Naive B cell (primary cell): ENCODE measurements at regions not wholly inside any gene's neighbourhood (a gene's known extent, or its start where the extent isn't known, plus 50 kb on each side); places are given as distances from the start of the nearest gene placed in this dataset.
"Not testable (repeated sequence)": the region's sequence is repeated elsewhere in the genome, so short reads cannot be mapped to it uniquely, and the experiment has no call there.

Source experiments
- ATAC-seq, 2 donors: fragments of 150-1000 bp; cut with Tn5 transposase; 2 replicates each; pipeline ENCODE4 v1.10.0; 2021; ENCODE audit warnings: low read depth in 2 of 2, mild to moderate bottlenecking in 2 of 2, moderate library complexity in 2 of 2
- DNase-seq: peaks from one replicate; pipeline ENCODE4 v3.0.0; 2022
- H3K27ac Mint-ChIP-seq, 6 donors: one replicate each; pipeline ENCODE4 v1.8.0; 2020 to 2022; ENCODE audit warnings: mild to moderate bottlenecking in 6 of 6, mixed read lengths in 6 of 6, moderate library complexity in 5 of 6, inconsistent platforms in 2 of 6
- H3K27me3 Mint-ChIP-seq, 3 donors: one replicate each; pipeline ENCODE4 v1.8.0; 2021 to 2022; ENCODE audit warnings: mixed read lengths in 3 of 3, mild to moderate bottlenecking in 1 of 3
- H3K36me3 Mint-ChIP-seq, 2 donors: one replicate each; pipeline ENCODE4 v1.8.0; 2020 to 2022; ENCODE audit warnings: mixed read lengths in 2 of 2, inconsistent platforms in 1 of 2, mild to moderate bottlenecking in 1 of 2
- H3K4me1 Mint-ChIP-seq, 3 donors: one replicate each; pipeline ENCODE4 v1.8.0; 2020 to 2022; ENCODE audit warnings: mixed read lengths in 3 of 3, inconsistent platforms in 1 of 3, mild to moderate bottlenecking in 1 of 3, moderate library complexity in 1 of 3
- H3K4me3 Mint-ChIP-seq, 8 donors: one replicate each; pipeline ENCODE4 v1.8.0; 2020 to 2022; ENCODE audit warnings: mild to moderate bottlenecking in 8 of 8, mixed read lengths in 8 of 8, moderate library complexity in 8 of 8, inconsistent platforms in 2 of 8
- H3K9me3 Mint-ChIP-seq, 7 donors: one replicate each; pipeline ENCODE4 v1.8.0; 2020 to 2022; ENCODE audit warnings: mixed read lengths in 7 of 7, mild to moderate bottlenecking in 5 of 7, inconsistent platforms in 2 of 7, moderate library complexity in 1 of 7

- DNase-seq = no peak
- Mint-ChIP-seq H3K27ac (no peak overlapping the region), H3K4me3 (no peak overlapping the region)
Observed at GRCh38 chr14:103186909-103187586, 63.8 kb downstream of the TNFAIP2 start.

DNA sequence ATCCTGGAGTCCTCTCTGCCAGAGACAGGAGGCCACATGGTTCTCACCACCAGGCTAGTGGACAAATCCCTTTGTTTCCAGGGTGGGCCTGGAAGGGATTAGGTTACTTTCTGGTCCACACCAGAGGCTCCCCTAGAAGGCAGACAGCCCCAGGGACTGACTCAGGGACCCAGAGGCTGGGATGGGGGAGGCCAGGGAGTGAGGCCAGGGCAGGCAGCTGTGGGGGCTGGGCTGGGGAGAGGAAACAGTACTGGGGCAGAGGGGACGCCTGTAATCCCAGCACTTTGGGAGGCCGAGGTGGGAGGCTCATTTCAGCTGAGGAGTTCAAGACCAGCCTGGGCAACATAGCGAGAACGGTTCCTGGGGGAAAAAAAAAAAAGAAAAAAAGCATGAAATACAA is 64.7 kb downstream of the TNFAIP2 start:
- H3K4me1 Mint-ChIP-seq = peaks cover 4 to 11% (median 9%) of the 10 kb centered on the region in 3 donors
- ATAC-seq (no peak), DNase-seq (no peak)
- H3K36me3 Mint-ChIP-seq = peaks cover 0 to 13% of the 10 kb centered on the region in 2 donors
- H3K4me3 Mint-ChIP-seq = peak overlapping the region in 1 of 8 donors; percentile 41
- H3K27ac Mint-ChIP-seq = no peak overlapping the region
- H3K27me3 Mint-ChIP-seq = peaks cover 59 to 61% (median 59%) of the 10 kb centered on the region in 3 donors
- peaks cover 0 to 5% (median 3%) of the 10 kb centered on the region in 7 donors for H3K9me3 Mint-ChIP-seq

More at GRCh38 chr14:103186909-103187586, 63.8 kb downstream of the TNFAIP2 start:
- peaks cover 0 to 13% of the 10 kb centered on the region in 2 donors for H3K36me3 Mint-ChIP-seq
- H3K9me3 Mint-ChIP-seq = peaks cover 0 to 5% (median 0%) of the 10 kb centered on the region in 7 donors
- ATAC-seq = no peak
- H3K4me1 Mint-ChIP-seq = peaks cover 4 to 11% (median 9%) of the 10 kb centered on the region in 3 donors
- H3K27me3 Mint-ChIP-seq = peaks cover 55 to 65% (median 58%) of the 10 kb centered on the region in 3 donors

- H3K4me3 Mint-ChIP-seq = peak overlapping the region in 5 of 8 donors; percentile 12 to 47 (median 35)
- peaks cover 4 to 11% (median 9%) of the 10 kb centered on the region in 3 donors for H3K4me1 Mint-ChIP-seq
- ATAC-seq (peak in 1 of 2 donors; percentile 35), DNase-seq (no peak)
- peaks cover 55 to 62% (median 57%) of the 10 kb centered on the region in 3 donors for H3K27me3 Mint-ChIP-seq
- no peak overlapping the region for H3K27ac Mint-ChIP-seq
- peaks cover 0 to 13% of the 10 kb centered on the region in 2 donors for H3K36me3 Mint-ChIP-seq
- peaks cover 0 to 11% (median 5%) of the 10 kb centered on the region in 7 donors for H3K9me3 Mint-ChIP-seq
Observed at GRCh38 chr14:103188810-103189480, 65.7 kb downstream of the TNFAIP2 start.

GRCh38 chr14:103189481-103190470 is 66.5 kb downstream of the TNFAIP2 start:
- Mint-ChIP-seq H3K4me1 (peaks cover 4 to 11% (median 9%) of the 10 kb centered on the region in 3 donors), H3K27ac (peak overlapping the region in 1 of 6 donors; percentile 66), H3K36me3 (peaks cover 0 to 13% of the 10 kb centered on the region in 2 donors)

GRCh38 chr14:103190741-103191140 is 67.5 kb downstream of the TNFAIP2 start:
- Mint-ChIP-seq H3K9me3 (peaks cover 0 to 11% (median 5%) of the 10 kb centered on the region in 7 donors), H3K4me1 (peaks cover 4 to 11% (median 9%) of the 10 kb centered on the region in 3 donors), H3K27ac (no peak overlapping the region), H3K4me3 (peak overlapping the region in 1 of 8 donors; percentile 16), H3K36me3 (peaks cover 0 to 13% of the 10 kb centered on the region in 2 donors), H3K27me3 (peaks cover 55 to 62% (median 57%) of the 10 kb centered on the region in 3 donors)
- ATAC-seq (no peak), DNase-seq (no peak)

More at GRCh38 chr14:103189481-103190470, 66.5 kb downstream of the TNFAIP2 start:
- peaks cover 56 to 62% (median 58%) of the 10 kb centered on the region in 3 donors for H3K27me3 Mint-ChIP-seq
- H3K9me3 Mint-ChIP-seq = peaks cover 0 to 11% (median 5%) of the 10 kb centered on the region in 7 donors
- no peak for DNase-seq
- H3K4me3 Mint-ChIP-seq = peak overlapping the region in 7 of 8 donors; percentile 32 to 70 (median 46)
- no peak for ATAC-seq

GRCh38 chr14:103191844-103192243 is 68.6 kb downstream of the TNFAIP2 start:
- H3K9me3 Mint-ChIP-seq = peaks cover 0 to 11% (median 5%) of the 10 kb centered on the region in 7 donors
- H3K36me3 Mint-ChIP-seq = peaks cover 0 to 13% of the 10 kb centered on the region in 2 donors
- H3K4me1 Mint-ChIP-seq = peaks cover 4 to 11% (median 9%) of the 10 kb centered on the region in 3 donors
- H3K4me3 Mint-ChIP-seq = no peak overlapping the region
- H3K27ac Mint-ChIP-seq = no peak overlapping the region
- H3K27me3 Mint-ChIP-seq = peaks cover 50 to 60% (median 50%) of the 10 kb centered on the region in 3 donors
- DNase-seq (no peak), ATAC-seq (no peak)

DNA sequence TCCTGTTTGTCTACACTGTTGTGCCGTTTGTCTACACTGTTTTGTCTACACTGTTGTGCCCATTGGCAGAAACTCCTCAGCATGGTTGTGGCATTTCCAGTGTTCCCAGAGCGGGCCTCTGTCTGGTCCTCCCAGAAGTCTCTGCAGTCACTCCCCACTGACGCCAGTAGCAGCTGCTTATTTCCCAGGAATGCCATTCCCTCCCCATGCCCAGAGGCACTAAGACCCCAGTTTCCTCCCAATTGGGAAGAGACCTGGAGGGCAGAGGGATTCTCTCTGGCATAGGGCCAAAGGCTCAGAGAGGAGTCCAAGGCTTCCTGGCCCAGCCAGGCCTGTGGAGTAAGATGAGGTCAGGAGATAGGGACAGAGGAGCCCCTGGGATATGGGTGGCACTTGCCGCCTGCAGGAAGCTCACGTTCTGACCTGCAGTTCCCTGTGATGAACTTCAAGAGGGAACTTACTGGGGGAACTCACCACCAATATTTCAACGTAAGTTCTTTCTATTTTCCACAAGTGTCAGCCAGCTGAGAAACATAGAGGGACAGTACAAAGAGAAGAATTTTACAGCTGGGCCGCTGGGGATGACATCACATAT is 69.1 kb downstream of the TNFAIP2 start:
- Mint-ChIP-seq H3K27ac (peak overlapping the region in 1 of 6 donors; percentile 56), H3K9me3 (peaks cover 0 to 11% (median 5%) of the 10 kb centered on the region in 7 donors), H3K27me3 (peaks cover 45 to 55% (median 46%) of the 10 kb centered on the region in 3 donors)

DNA sequence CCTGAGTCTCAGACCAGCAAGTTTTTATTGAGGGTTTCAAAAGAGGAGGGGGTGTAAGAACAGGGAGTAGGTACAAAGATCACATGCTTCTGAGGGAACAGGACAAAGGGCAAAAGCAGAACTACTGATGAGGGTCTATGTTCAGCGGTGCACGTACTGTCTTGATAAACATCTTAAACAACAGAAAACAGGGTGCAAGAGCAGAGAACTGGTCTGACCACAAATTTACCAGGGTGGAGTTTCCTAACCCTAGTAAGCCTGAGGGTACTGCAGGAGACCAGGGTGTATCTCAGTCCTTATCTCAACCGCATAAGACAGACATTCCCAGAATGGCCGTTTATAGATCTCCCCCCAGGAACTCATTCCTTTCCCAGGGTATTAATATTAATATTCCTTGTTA is 69.6 kb downstream of the TNFAIP2 start:
- Mint-ChIP-seq H3K27ac (peak overlapping the region in 1 of 6 donors; percentile 56), H3K27me3 (peaks cover 41 to 55% (median 46%) of the 10 kb centered on the region in 3 donors), H3K9me3 (peaks cover 0 to 11% (median 5%) of the 10 kb centered on the region in 7 donors), H3K4me1 (peaks cover 4 to 11% (median 9%) of the 10 kb centered on the region in 3 donors), H3K36me3 (peaks cover 0 to 13% of the 10 kb centered on the region in 2 donors)
- not testable (repeated sequence) for ATAC-seq, DNase-seq, H3K4me3 Mint-ChIP-seq

More for the DNA sequence above, 69.1 kb downstream of the TNFAIP2 start:
- DNase-seq (no peak), ATAC-seq (no peak)
- Mint-ChIP-seq H3K4me3 (no peak overlapping the region), H3K4me1 (peaks cover 4 to 11% (median 9%) of the 10 kb centered on the region in 3 donors), H3K36me3 (peaks cover 0 to 13% of the 10 kb centered on the region in 2 donors)

DNA sequence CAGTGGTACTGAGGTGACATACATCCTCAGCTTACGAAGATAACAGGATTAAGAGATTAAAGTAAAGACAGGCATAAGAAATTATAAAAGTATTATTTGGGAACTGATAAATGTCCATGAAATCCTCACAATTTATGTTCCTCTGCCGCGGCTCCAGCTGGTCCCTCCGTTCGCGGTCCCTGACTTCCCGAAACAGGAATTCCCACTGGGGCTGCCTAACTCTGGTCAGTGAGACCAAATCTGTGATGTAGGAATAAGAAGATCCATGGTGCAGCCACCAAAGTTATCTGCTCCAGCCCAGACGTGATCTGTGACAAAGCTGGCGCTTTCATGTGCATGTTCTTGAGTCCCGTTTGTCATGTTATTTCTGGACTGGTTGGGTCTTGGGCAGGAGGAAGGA is 70.2 kb downstream of the TNFAIP2 start:
- Mint-ChIP-seq H3K4me3 (peak overlapping the region in 1 of 8 donors; percentile 15), H3K27me3 (peaks cover 39 to 51% (median 46%) of the 10 kb centered on the region in 3 donors), H3K36me3 (peaks cover 0 to 13% of the 10 kb centered on the region in 2 donors), H3K9me3 (peaks cover 0 to 11% (median 5%) of the 10 kb centered on the region in 7 donors)
- DNase-seq, ATAC-seq, H3K4me1 Mint-ChIP-seq, H3K27ac Mint-ChIP-seq: not testable (repeated sequence)

DNA sequence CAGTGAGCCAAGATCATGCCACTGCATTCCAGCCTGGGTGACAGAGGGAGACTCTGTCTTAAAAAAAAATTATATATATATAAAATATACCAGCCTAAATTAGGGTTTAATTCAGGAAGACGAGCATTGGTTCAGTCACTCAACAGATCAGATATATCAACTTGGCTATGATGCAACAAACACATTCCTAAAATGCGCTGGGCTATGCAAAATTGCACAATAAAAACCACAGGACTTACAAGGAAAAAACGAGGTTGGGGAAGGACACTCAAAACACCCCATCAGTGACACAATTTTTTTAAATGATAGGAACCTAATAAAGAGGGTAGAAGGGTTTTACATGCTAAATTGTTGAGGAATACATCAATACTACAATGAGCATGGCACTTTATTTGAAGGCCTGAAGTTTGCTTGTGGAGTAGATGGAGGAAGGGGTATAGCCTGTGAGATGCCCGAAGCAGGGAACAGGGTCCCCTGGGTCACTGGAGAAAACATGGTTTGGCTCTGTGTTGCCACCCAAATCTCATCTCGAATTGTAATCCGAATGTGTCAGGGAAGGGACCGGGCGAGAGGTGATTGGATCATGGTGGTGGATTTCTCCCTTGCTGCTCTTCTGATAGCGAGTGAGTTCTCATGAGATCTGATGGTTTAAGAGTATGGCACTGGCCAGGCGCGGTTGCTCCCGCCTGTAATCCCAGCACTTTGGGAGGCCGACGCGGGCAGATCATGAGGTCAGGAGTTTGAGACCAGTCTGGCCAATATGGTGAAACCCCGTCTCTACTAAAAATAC is 71.2 kb downstream of the TNFAIP2 start:
- H3K36me3 Mint-ChIP-seq = peaks cover 0 to 13% of the 10 kb centered on the region in 2 donors
- DNase-seq = no peak
- peaks cover 43 to 54% (median 50%) of the 10 kb centered on the region in 3 donors for H3K27me3 Mint-ChIP-seq
- H3K4me3 Mint-ChIP-seq = no peak overlapping the region
- peaks cover 0 to 11% (median 5%) of the 10 kb centered on the region in 7 donors for H3K9me3 Mint-ChIP-seq
- H3K4me1 Mint-ChIP-seq = peaks cover 4 to 5% (median 4%) of the 10 kb centered on the region in 3 donors
- no peak for ATAC-seq
- H3K27ac Mint-ChIP-seq = peak overlapping the region in 1 of 6 donors; percentile 7

DNA sequence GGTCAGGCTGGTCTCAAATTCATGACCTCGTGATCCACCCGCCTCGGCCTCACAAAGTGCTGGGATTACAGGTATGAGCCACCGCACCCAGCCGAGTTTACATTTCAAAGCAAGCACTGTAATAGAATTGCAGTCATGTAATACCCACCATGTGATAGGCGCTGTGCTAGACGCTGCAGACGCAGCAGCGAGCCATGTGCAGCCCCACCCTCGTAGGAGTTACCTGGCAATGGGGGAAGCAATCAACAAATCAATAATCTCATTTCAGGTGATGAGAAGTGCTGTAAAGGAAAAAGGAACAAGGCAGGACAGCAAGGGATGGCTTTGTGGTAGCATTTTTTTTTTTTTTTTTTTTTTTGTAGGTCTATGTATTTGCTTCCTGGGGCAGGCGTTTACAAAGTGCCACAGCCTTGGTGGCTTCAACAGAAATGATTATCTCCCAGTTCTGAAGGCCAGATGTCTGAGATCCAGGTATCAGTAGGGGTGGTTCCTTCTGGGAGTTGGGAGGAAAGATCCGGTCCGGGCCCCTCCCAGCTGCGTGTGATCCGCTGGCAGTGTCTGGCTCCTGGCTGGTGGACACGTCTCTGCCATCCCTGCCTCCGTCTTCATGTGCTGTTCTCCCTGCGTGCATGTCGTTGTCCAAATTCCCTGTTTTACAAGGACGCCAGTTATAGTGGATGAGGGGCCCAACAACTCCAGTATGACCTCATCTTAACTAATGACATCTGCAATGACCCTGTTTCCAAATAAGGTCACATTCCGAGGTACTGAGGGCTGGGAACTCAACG is 72.8 kb downstream of the TNFAIP2 start:
- Mint-ChIP-seq H3K36me3 (no peaks in the 10 kb centered on the region), H3K4me3 (no peak overlapping the region), H3K4me1 (no peaks in the 10 kb centered on the region), H3K27ac (peak overlapping the region in 1 of 6 donors; percentile 47), H3K9me3 (peaks cover 2 to 18% (median 7%) of the 10 kb centered on the region in 7 donors), H3K27me3 (peaks cover 30 to 38% (median 34%) of the 10 kb centered on the region in 3 donors)
- no peak for ATAC-seq
- no peak for DNase-seq
